ENCODE measurements at regions not wholly inside any gene's neighbourhood (a gene's known extent, or its start where the extent isn't known, plus 50 kb on each side); places are given as distances from the start of the nearest gene placed in this dataset.

DNA sequence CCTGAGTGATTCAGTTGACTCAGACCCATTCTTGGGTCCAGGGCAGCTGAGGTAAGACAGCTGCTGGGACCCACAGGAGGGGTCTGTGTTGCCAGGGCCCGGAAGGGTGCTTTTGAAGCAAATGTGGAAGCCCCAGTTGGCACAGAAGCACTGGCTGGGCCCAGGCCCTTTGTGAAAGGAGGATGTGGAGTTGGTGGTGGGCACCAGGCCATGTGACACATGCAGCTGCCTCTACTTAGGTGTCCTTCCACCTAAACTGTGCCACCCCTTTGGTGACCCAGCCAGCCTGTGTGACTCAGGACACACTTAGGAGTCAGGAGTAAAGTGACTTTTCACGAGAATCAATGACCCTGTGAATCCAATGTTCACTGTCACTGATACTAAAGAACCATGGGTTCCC, 114.3 kb upstream of the SLC25A48 start:
- DNase-seq: no peak
- Mint-ChIP-seq H3K36me3 (ENCODE audit: low read depth) (no peaks in the 10 kb centered on the region), H3K4me3 (no peak overlapping the region), H3K27me3 (peaks cover 2% of the 10 kb centered on the region), H3K4me1 (no peaks in the 10 kb centered on the region), H3K9me3 (ENCODE audit: low read depth) (no peaks in the 10 kb centered on the region), H3K27ac (no peak overlapping the region)
- CTCF ChIA-PET: no interaction called here
- POLR2A ChIA-PET: no interaction called here
- intact Hi-C loops (cut with DNase I, micrococcal nuclease): no loop called here
- no peak for ATAC-seq

- intact Hi-C loops (cut with DNase I, micrococcal nuclease): no loop called here
- Mint-ChIP-seq H3K4me3 (no peak overlapping the region), H3K9me3 (ENCODE audit: low read depth) (no peaks in the 10 kb centered on the region), H3K27me3 (peaks cover 2% of the 10 kb centered on the region), H3K27ac (no peak overlapping the region), H3K36me3 (ENCODE audit: low read depth) (no peaks in the 10 kb centered on the region), H3K4me1 (no peaks in the 10 kb centered on the region)
- no peak for ATAC-seq
- no peak for DNase-seq
- ChIA-PET CTCF (no interaction called here), POLR2A (no interaction called here)
Measured at GRCh38 chr5:135719428-135720063, 114.9 kb upstream of the SLC25A48 start.

DNA sequence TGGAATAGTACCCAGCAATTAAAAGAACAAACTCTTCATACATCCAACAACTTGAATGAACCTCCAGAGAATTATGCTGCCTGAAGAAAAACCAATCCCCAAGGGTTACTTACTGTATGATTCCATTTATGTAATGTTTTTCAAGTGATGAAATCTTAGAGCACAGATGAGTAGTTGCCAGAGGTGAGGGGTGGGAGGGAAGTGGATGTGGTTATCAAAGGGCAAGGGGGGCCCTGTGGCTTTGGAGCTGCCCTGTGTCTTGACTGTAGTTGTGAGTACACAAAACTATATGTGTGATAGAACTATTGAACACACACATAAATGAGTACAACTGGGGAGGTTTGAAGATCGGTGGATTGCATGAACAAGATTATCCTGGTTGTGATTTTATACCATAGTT, 115.8 kb upstream of the SLC25A48 start:
- Mint-ChIP-seq H3K4me1 (no peaks in the 10 kb centered on the region), H3K27ac (no peak overlapping the region), H3K4me3 (no peak overlapping the region), H3K36me3 (ENCODE audit: low read depth) (no peaks in the 10 kb centered on the region), H3K27me3 (peaks cover 2% of the 10 kb centered on the region), H3K9me3 (ENCODE audit: low read depth) (no peaks in the 10 kb centered on the region)
- ChIA-PET POLR2A (no interaction called here), CTCF (no interaction called here)
- intact Hi-C loops (cut with DNase I, micrococcal nuclease): no loop called here
- DNase-seq (no peak), ATAC-seq (no peak)

DNA sequence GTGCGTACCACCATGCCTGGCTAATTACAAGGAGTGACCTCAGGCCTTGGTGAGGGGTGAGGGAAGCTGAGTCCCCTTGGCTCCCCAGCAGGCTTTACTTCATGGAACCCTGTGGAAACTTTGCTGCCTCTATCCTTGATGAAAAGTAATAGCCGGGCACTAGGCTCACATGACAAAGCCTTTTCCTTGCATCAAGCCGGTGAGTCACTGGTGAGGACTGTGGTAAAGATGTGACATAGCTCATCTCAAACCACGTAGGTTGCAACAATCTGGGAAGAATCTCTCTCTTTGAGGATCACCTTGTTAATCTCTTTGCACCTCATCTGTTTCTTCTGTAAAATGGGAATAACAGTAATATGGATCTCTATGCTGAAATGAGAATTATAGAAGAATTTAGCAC, 116.3 kb upstream of the SLC25A48 start:
- H3K9me3 Mint-ChIP-seq (ENCODE audit: low read depth): no peaks in the 10 kb centered on the region
- ChIA-PET CTCF (no interaction called here), POLR2A (no interaction called here)
- DNase-seq (no peak), ATAC-seq (no peak)
- no peak overlapping the region for H3K27ac Mint-ChIP-seq
- no peaks in the 10 kb centered on the region for H3K36me3 Mint-ChIP-seq (ENCODE audit: low read depth)
- intact Hi-C loops (cut with DNase I, micrococcal nuclease): no loop called here
- peaks cover 2% of the 10 kb centered on the region for H3K27me3 Mint-ChIP-seq
- no peaks in the 10 kb centered on the region for H3K4me1 Mint-ChIP-seq
- H3K4me3 Mint-ChIP-seq: no peak overlapping the region

GRCh38 chr5:135715267-135716055, 119.0 kb upstream of the SLC25A48 start:
- Mint-ChIP-seq H3K9me3 (ENCODE audit: low read depth) (no peaks in the 10 kb centered on the region), H3K27ac (no peak overlapping the region), H3K27me3 (peaks cover under 1% of the 10 kb centered on the region), H3K4me3 (no peak overlapping the region), H3K36me3 (ENCODE audit: low read depth) (no peaks in the 10 kb centered on the region), H3K4me1 (no peaks in the 10 kb centered on the region)
- no peak for DNase-seq
- ChIA-PET POLR2A (no interaction called here), CTCF (no interaction called here)
- intact Hi-C loops (cut with DNase I, micrococcal nuclease): no loop called here
- ATAC-seq: no peak

- H3K4me3 Mint-ChIP-seq: no peak overlapping the region
- CTCF ChIA-PET: no interaction called here
- intact Hi-C loops (cut with DNase I, micrococcal nuclease): no loop called here
- no peak overlapping the region for H3K27ac Mint-ChIP-seq
- ATAC-seq (no peak), DNase-seq (no peak)
- no peaks in the 10 kb centered on the region for H3K27me3 Mint-ChIP-seq
- H3K9me3 Mint-ChIP-seq (ENCODE audit: low read depth): no peaks in the 10 kb centered on the region
- no peaks in the 10 kb centered on the region for H3K36me3 Mint-ChIP-seq (ENCODE audit: low read depth)
- POLR2A ChIA-PET: no interaction called here
- no peaks in the 10 kb centered on the region for H3K4me1 Mint-ChIP-seq
Measured at GRCh38 chr5:135714126-135714894, 120.2 kb upstream of the SLC25A48 start.

DNA sequence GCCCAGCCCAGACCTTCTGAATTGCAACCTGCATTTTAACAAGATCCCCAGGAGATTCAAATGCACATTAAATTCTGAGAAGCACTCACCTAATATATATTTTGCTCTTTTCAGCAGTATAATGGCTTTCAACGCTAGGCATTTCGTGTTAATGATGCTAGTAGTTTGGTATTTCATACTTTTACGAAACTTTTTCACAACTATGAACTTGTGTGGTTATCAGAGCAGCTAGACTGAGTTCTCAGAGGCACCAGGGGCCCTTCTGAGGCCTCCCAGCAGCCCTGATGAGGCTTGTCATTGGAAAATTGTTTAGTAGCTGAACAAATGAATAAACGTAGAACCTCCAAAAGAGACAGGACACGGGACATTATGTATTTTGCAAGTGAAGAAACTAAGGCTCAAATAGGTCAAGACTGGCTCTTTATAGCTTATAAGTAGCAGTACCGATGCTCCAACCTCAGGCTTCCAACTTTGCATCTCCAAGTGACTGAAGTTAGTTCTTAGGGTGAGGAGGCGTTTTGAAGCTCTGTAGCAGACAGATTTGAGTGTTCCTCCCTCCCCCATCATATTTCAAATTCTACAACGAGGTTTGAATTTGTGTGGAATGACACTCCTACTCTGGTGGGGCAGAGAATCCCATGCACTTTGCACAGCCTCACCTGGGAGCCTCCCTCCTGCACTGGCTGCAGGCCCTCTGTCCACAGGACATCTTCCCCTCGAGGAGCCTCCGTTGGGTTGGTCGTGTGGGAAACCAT, 121.1 kb upstream of the SLC25A48 start:
- POLR2A ChIA-PET: no interaction called here
- intact Hi-C loops (cut with DNase I, micrococcal nuclease): no loop called here

GRCh38 chr5:135711911-135712310, 122.6 kb upstream of the SLC25A48 start:
- H3K27ac Mint-ChIP-seq: no peak overlapping the region
- intact Hi-C loops (cut with DNase I, micrococcal nuclease): no loop called here
- ChIA-PET POLR2A (no interaction called here), CTCF (no interaction called here)
- H3K27me3 Mint-ChIP-seq: no peaks in the 10 kb centered on the region
- no peak overlapping the region for H3K4me3 Mint-ChIP-seq
- DNase-seq (no peak), ATAC-seq (no peak)
- no peaks in the 10 kb centered on the region for H3K4me1 Mint-ChIP-seq
- no peaks in the 10 kb centered on the region for H3K9me3 Mint-ChIP-seq (ENCODE audit: low read depth)
- H3K36me3 Mint-ChIP-seq (ENCODE audit: low read depth): no peaks in the 10 kb centered on the region

More for the DNA sequence above, 121.1 kb upstream of the SLC25A48 start:
- CTCF ChIA-PET: no interaction called here
- no peak for DNase-seq
- no peaks in the 10 kb centered on the region for H3K4me1 Mint-ChIP-seq
- no peaks in the 10 kb centered on the region for H3K36me3 Mint-ChIP-seq (ENCODE audit: low read depth)
- H3K27ac Mint-ChIP-seq: no peak overlapping the region
- no peak overlapping the region for H3K4me3 Mint-ChIP-seq
- no peaks in the 10 kb centered on the region for H3K9me3 Mint-ChIP-seq (ENCODE audit: low read depth)
- no peak for ATAC-seq
- no peaks in the 10 kb centered on the region for H3K27me3 Mint-ChIP-seq

- H3K4me1 Mint-ChIP-seq: no peaks in the 10 kb centered on the region
- ATAC-seq (no peak), DNase-seq (no peak)
- ChIA-PET POLR2A (no interaction called here), CTCF (no interaction called here)
- no peaks in the 10 kb centered on the region for H3K36me3 Mint-ChIP-seq (ENCODE audit: low read depth)
- H3K4me3 Mint-ChIP-seq: no peak overlapping the region
- intact Hi-C loops (cut with DNase I, micrococcal nuclease): no loop called here
- no peaks in the 10 kb centered on the region for H3K9me3 Mint-ChIP-seq (ENCODE audit: low read depth)
- H3K27me3 Mint-ChIP-seq: no peaks in the 10 kb centered on the region
- H3K27ac Mint-ChIP-seq: no peak overlapping the region
Measured at GRCh38 chr5:135710045-135710675, 124.3 kb upstream of the SLC25A48 start.

DNA sequence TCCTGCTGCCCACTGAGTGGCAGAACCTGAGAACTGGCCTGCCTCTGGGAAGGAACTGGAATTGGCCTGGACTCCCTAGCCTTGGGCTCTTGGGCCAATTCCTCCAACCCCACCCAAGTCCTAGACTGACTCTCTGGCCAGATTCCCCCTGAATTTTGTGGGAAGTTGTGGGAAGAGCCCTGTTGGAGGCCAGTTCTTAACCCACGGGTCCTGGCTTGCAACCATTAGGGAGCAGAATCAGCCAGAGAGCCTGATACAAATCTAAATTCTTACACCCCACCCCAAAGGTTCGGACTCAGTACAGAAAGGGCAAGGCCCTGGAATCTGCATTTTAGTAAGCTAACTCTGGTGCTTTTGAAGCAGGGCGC, 125.3 kb upstream of the SLC25A48 start:
- intact Hi-C loops (cut with DNase I, micrococcal nuclease): no loop called here
- H3K9me3 Mint-ChIP-seq (ENCODE audit: low read depth): no peaks in the 10 kb centered on the region
- H3K27me3 Mint-ChIP-seq: no peaks in the 10 kb centered on the region
- DNase-seq (no peak), ATAC-seq (no peak)
- no peaks in the 10 kb centered on the region for H3K36me3 Mint-ChIP-seq (ENCODE audit: low read depth)
- H3K4me3 Mint-ChIP-seq: no peak overlapping the region
- POLR2A ChIA-PET: no interaction called here
- no peaks in the 10 kb centered on the region for H3K4me1 Mint-ChIP-seq
- no peak overlapping the region for H3K27ac Mint-ChIP-seq
- CTCF ChIA-PET: no interaction called here

DNA sequence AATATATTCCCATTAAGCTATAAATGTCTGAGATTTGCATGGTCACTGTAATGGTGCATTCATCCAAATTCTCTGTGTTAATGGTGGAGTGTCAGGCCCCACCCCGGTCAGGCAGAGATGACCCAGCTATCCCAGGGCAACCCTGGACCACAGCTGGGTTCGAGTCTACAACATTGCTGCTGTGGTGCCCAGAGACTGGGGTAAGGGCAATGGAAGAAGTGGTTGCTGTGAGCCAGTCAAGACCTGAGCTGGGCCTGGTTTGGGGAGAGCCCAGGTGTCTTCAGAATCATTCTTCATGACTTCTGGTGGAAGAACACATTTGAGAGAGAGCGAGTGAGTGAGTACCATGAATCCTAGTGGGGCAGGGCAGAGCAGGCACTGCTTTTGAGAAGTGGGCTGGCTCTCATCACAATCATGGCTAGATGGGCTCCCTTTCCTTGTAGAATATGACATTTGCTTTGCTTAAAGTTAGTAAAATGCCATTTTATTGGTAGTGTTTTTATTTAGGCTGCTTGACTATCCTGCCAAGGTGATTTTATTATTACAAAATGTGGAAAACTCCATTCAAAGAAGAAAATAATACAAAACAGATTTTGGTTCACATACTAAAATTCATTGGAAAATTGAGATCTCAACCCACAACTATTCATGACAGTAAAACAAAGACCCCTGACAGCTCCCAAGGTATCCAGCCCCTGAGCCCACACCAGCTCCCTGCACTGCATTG, 125.8 kb upstream of the SLC25A48 start:
- DNase-seq (no peak), ATAC-seq (no peak)
- CTCF ChIA-PET: interaction anchor here (0.6 to 1.0 kb wide), 3 partner anchors 17 to 174 kb away, joined by 3 to 4 read pairs (median 3); no protein-coding TSS in a partner anchor
- no peaks in the 10 kb centered on the region for H3K27me3 Mint-ChIP-seq
- intact Hi-C loops (cut with DNase I, micrococcal nuclease): no loop called here
- H3K4me3 Mint-ChIP-seq: no peak overlapping the region
- H3K4me1 Mint-ChIP-seq: no peaks in the 10 kb centered on the region
- no peak overlapping the region for H3K27ac Mint-ChIP-seq
- no peaks in the 10 kb centered on the region for H3K36me3 Mint-ChIP-seq (ENCODE audit: low read depth)
- no peaks in the 10 kb centered on the region for H3K9me3 Mint-ChIP-seq (ENCODE audit: low read depth)
- POLR2A ChIA-PET: interaction anchor here (0.6 kb wide), 1 partner anchor 145 kb away, joined by 3 read pairs; no protein-coding TSS in a partner anchor

Measured in activated CD4-positive, alpha-beta T cell treated with anti-CD3 and anti-CD28 coated beads for 36 hours (primary cell).